Esophagus muscularis mucosa (tissue), 4 donors: ENCODE measurements at regions not wholly inside any gene's neighbourhood (a gene's known extent, or its start where the extent isn't known, plus 50 kb on each side); places are given as distances from the start of the nearest gene placed in this dataset.

Source experiments
- DNase-seq: peaks from one replicate; pipeline ENCODE4 v3.0.0-alpha.2; 2017; ENCODE audit errors: extremely low spot score
- H3K27ac ChIP-seq, 4 donors: fragments of 200-600 bp; sonication (generic); replicated peaks in 1 of 4; 1 replicate in 3 of 4; 2 replicates in 1 of 4; pipeline ENCODE4 v1.5.1; 2016 to 2019; ENCODE audit warnings: mild to moderate bottlenecking in 1 of 4
- H3K27me3 ChIP-seq, 4 donors: fragments of 200-600 bp; sonication (generic); one replicate each; pipeline versions ENCODE4 v1.5.1 to v1.6.0; 2016 to 2019
- H3K36me3 ChIP-seq, 4 donors: fragments of 200-600 bp; sonication (generic); one replicate each; pipeline ENCODE4 v1.5.1; 2016 to 2019
- H3K4me1 ChIP-seq, 4 donors: fragments of 200-600 bp; sonication (generic); one replicate each; pipeline ENCODE4 v1.5.1; 2016 to 2019
- H3K4me3 ChIP-seq, 4 donors: fragments of 200-600 bp; sonication (generic); 1 replicate in 2 of 4; 2 replicates in 2 of 4; pipeline ENCODE4 v1.5.1; 2016 to 2019; ENCODE audit warnings: mild to moderate bottlenecking in 4 of 4, moderate library complexity in 1 of 4
- H3K9me3 ChIP-seq, 4 donors: fragments of 200-600 bp; sonication (generic); 1 replicate in 3 of 4; 2 replicates in 1 of 4; pipeline ENCODE4 v1.5.1; 2016 to 2019
- CTCF ChIP-seq, 3 experiments: fragments of 200-600 bp in 2 of 3; fragments of 450-650 bp in 1 of 3; sonication (generic) in 2 of 3; IDR thresholded peaks; one replicate each; pipeline ENCODE4 v1.5.1; 2017 to 2019; ENCODE audit warnings: antibody characterized with exemption in 3 of 3, mild to moderate bottlenecking in 2 of 3, moderate library complexity in 1 of 3
- EP300 ChIP-seq: sonication (generic); formaldehyde crosslinking; IDR thresholded peaks from one replicate; pipeline ENCODE4 v1.6.1; 2017; ENCODE audit warnings: antibody characterized with exemption
- POLR2A ChIP-seq: fragments of 450-650 bp; IDR thresholded peaks from one replicate; pipeline ENCODE4 v1.6.1; 2017; ENCODE audit warnings: antibody characterized with exemption, moderate library complexity, mild to moderate bottlenecking, low read depth
- POLR2AphosphoS5 ChIP-seq, 2 donors: sonication (generic); formaldehyde crosslinking; IDR thresholded peaks; one replicate each; pipeline ENCODE4 v1.6.1; 2017; ENCODE audit warnings: antibody characterized with exemption in 2 of 2
- WGBS: methylation state at CpG from one replicate; pipeline ENCODE4 v1.1.5; 2018; 5-methylcytosine and 5-hydroxymethylcytosine counted together
- intact Hi-C: fragments of 100-400 bp; cut with DNase I; formaldehyde crosslinking; loops from one replicate; pipeline ENCODE4 v1.15.1; 2023

GRCh38 chr1:221845650-221846371 lies 103.9 kb upstream of the DUSP10 start:
- Histone ChIP-seq H3K9me3 (no peaks in the 10 kb centered on the region), H3K4me1 (peaks cover 14 to 20% (median 16%) of the 10 kb centered on the region in 4 donors), H3K36me3 (no peaks in the 10 kb centered on the region), H3K4me3 (no peak overlapping the region), H3K27me3 (no peaks in the 10 kb centered on the region), H3K27ac (peak overlapping the region; percentile 50 to 69 (median 58))
- 38% methylated on average over 8 of the region's 9 CpGs for WGBS
- DNase-seq = no peak
- TF ChIP-seq POLR2A (no peak), CTCF (IDR thresholded peaks at IDR 0.05) (no peak), POLR2AphosphoS5 (IDR thresholded peaks at IDR 0.05) (peak; percentile 57 to 70), EP300 (peak; percentile 47)
- intact Hi-C loops = no loop called here

GRCh38 chr1:221841983-221842335 lies 100.1 kb upstream of the DUSP10 start:
- Histone ChIP-seq H3K27me3 (no peaks in the 10 kb centered on the region), H3K4me1 (peaks cover 14 to 21% (median 16%) of the 10 kb centered on the region in 4 donors), H3K4me3 (no peak overlapping the region), H3K27ac (no peak overlapping the region), H3K36me3 (no peaks in the 10 kb centered on the region), H3K9me3 (no peaks in the 10 kb centered on the region)
- no peak for TF ChIP-seq POLR2AphosphoS5 (IDR thresholded peaks at IDR 0.05)
- TF ChIP-seq CTCF (IDR thresholded peaks at IDR 0.05) = no peak
- no peak for TF ChIP-seq POLR2A
- TF ChIP-seq EP300 = no peak
- peak; percentile 82 for DNase-seq
- intact Hi-C loops = no loop called here

- peaks cover 12 to 19% (median 14%) of the 10 kb centered on the region in 4 donors for H3K4me1 ChIP-seq
- WGBS = 68% methylated on average over 4 of the region's 4 CpGs
- TF ChIP-seq POLR2AphosphoS5 (IDR thresholded peaks at IDR 0.05) (no peak), EP300 (no peak), CTCF (IDR thresholded peaks at IDR 0.05) (no peak)
- no peak overlapping the region for H3K4me3 ChIP-seq
- H3K27me3 ChIP-seq = no peaks in the 10 kb centered on the region
- DNase-seq = no peak
- intact Hi-C loops = no loop called here
- H3K36me3 ChIP-seq = no peaks in the 10 kb centered on the region
- no peaks in the 10 kb centered on the region for H3K9me3 ChIP-seq
- H3K27ac ChIP-seq = peak overlapping the region in 3 of 4 donors; percentile 26 to 48 (median 40)
Measured at GRCh38 chr1:221841251-221841982, 99.5 kb upstream of the DUSP10 start.

- intact Hi-C loops = no loop called here
- whole genome bisulfite sequencing = 82% methylated on average over 5 of the region's 5 CpGs
- H3K27ac ChIP-seq = peak overlapping the region in 3 of 4 donors; percentile 26 to 48 (median 40)
Measured at GRCh38 chr1:221840511-221841243, 98.8 kb upstream of the DUSP10 start.

More at GRCh38 chr1:221840511-221841243, 98.8 kb upstream of the DUSP10 start:
- no peak for DNase-seq
- H3K4me1 ChIP-seq = peaks cover 5 to 12% (median 7%) of the 10 kb centered on the region in 4 donors
- TF ChIP-seq EP300 = no peak
- TF ChIP-seq POLR2A = no peak
- no peak for TF ChIP-seq CTCF (IDR thresholded peaks at IDR 0.05)
- no peak for TF ChIP-seq POLR2AphosphoS5 (IDR thresholded peaks at IDR 0.05)
- H3K36me3 ChIP-seq = no peaks in the 10 kb centered on the region
- H3K9me3 ChIP-seq = no peaks in the 10 kb centered on the region
- no peaks in the 10 kb centered on the region for H3K27me3 ChIP-seq
- no peak overlapping the region for H3K4me3 ChIP-seq
